ENCODE measurements at regions not wholly inside any gene's neighbourhood (a gene's known extent, or its start where the extent isn't known, plus 50 kb on each side); places are given as distances from the start of the nearest gene placed in this dataset.

- H2AK5ac ChIP-seq (ENCODE audit: insufficient read length, low read length): no peak overlapping the region
- no peaks in the 10 kb centered on the region for H3K79me2 ChIP-seq (ENCODE audit: insufficient read depth, low read length)
- H3K56ac ChIP-seq (ENCODE audit: insufficient read length, low read depth, low read length): no peak overlapping the region
- no peak overlapping the region for H2BK12ac ChIP-seq (ENCODE audit: insufficient read length, low read depth, low read length)
- H3K4me2 ChIP-seq (ENCODE audit: insufficient read depth, insufficient read length, low read length): no peak overlapping the region
- no peak overlapping the region for H3K4ac ChIP-seq (ENCODE audit: low read depth, low read length)
- H2AFZ ChIP-seq (ENCODE audit: low read length): no peak overlapping the region
- no peaks in the 10 kb centered on the region for H3K27me3 ChIP-seq (ENCODE audit: insufficient read depth, low read length)
- no peak overlapping the region for H4K8ac ChIP-seq (replicated peaks; ENCODE audit: insufficient read length, low read depth, low read length)
- Mint-ChIP-seq H3K36me3 (ENCODE audit: insufficient read depth in 1 of 3, low read depth in 3 of 3) (peaks cover 0 to 16% (median 1%) of the 10 kb centered on the region in 3 experiments; a peak in 2 of 7 replicates), H3K4me1 (peaks cover 7 to 10% of the 10 kb centered on the region in 2 experiments), H3K27me3 (ENCODE audit: low read depth) (no peaks in the 10 kb centered on the region), H3K4me3 (no peak overlapping the region), H3K27ac (no peak overlapping the region), H3K9me3 (peaks cover 7 to 13% of the 10 kb centered on the region in 2 experiments; a peak in 3 of 5 replicates)
- no peak overlapping the region for H4K5ac ChIP-seq (ENCODE audit: insufficient read length, low read depth, low read length)
- no peak overlapping the region for H2BK120ac ChIP-seq (ENCODE audit: low read depth, low read length, poor library complexity, severe bottlenecking)
- H3K9ac ChIP-seq (ENCODE audit: extremely low read depth, insufficient read length, low read length): no peak overlapping the region
- H3K23me2 ChIP-seq (ENCODE audit: insufficient read length, low read depth, low read length, poor library complexity, severe bottlenecking): no peaks in the 10 kb centered on the region
- no peaks in the 10 kb centered on the region for H3K9me3 ChIP-seq (ENCODE audit: control insufficient read depth, low read depth, low read length)
- H2BK15ac ChIP-seq (ENCODE audit: low read depth, low read length): no peak overlapping the region
- H4K20me1 ChIP-seq (ENCODE audit: control insufficient read depth, insufficient read depth, insufficient read length): no peaks in the 10 kb centered on the region
- no CpG with 5 or more reads among the region's 2 CpGs for WGBS (ENCODE audit: extremely low coverage, insufficient read length, low lambda C conversion rate)
- H3K18ac ChIP-seq (ENCODE audit: insufficient read length, low read depth, low read length): no peak overlapping the region
- DNase-seq: no peak
- H3T11ph ChIP-seq (ENCODE audit: low read length): no peak overlapping the region
- no peak overlapping the region for H2BK20ac ChIP-seq (ENCODE audit: low read depth, low read length, poor library complexity, severe bottlenecking)
- no peaks in the 10 kb centered on the region for H3K4me1 ChIP-seq (ENCODE audit: insufficient read depth, low read length)
- H3K14ac ChIP-seq (ENCODE audit: insufficient read depth, low read length): no peak overlapping the region
- no peak overlapping the region for H2BK5ac ChIP-seq (ENCODE audit: insufficient read length, low read length)
- H3K23ac ChIP-seq (ENCODE audit: insufficient read length, low read depth, low read length): no peak overlapping the region
- no peaks in the 10 kb centered on the region for H3K79me1 ChIP-seq (ENCODE audit: insufficient read depth, low read depth, low read length, poor library complexity, severe bottlenecking)
- no peak overlapping the region for H4K91ac ChIP-seq (ENCODE audit: insufficient read length, low read depth, low read length)
- H3K27ac ChIP-seq (ENCODE audit: insufficient read length, low read depth, low read length): no peak overlapping the region
- no peak for TF ChIP-seq CTCF (conservative IDR thresholded peaks at IDR 0.05)
Measured at GRCh38 chr6:24031496-24031895, 94.5 kb upstream of the NRSN1 start.
